Suppressor macrophage treated with lipopolysaccharide for 1 hour (primary cell): ENCODE measurements at regions not wholly inside any gene's neighbourhood (a gene's known extent, or its start where the extent isn't known, plus 50 kb on each side); places are given as distances from the start of the nearest gene placed in this dataset.
A peak's percentile ranks its signal among the peaks of the same experiment; 100 is the strongest.

Experiments
- DNase-seq, 3 donors: peaks; one replicate each; pipeline ENCODE4 v3.0.0-alpha.2; 2020 to 2022

GRCh38 chr17:77493238-77493820, 352.6 kb downstream of the SEC14L1 start:
- peak; percentile 61 to 76 (median 70) for DNase-seq

GRCh38 chr17:77493901-77494663, 353.3 kb downstream of the SEC14L1 start:
- no peak for DNase-seq

GRCh38 chr17:77494664-77495435, 354.1 kb downstream of the SEC14L1 start:
- DNase-seq: peak; percentile 78 to 86 (median 81)

GRCh38 chr17:77495575-77495974, 354.8 kb downstream of the SEC14L1 start:
- DNase-seq: no peak

- DNase-seq: no peak
These were observed 355.6 kb downstream of the SEC14L1 start for GRCh38 chr17:77496401-77496801.

GRCh38 chr17:77496831-77497577, 356.2 kb downstream of the SEC14L1 start:
- DNase-seq: no peak

GRCh38 chr17:77497578-77497934, 356.8 kb downstream of the SEC14L1 start:
- DNase-seq: no peak

GRCh38 chr17:77498091-77498741, 357.4 kb downstream of the SEC14L1 start:
- no peak for DNase-seq

- no peak for DNase-seq
These were observed 358.3 kb downstream of the SEC14L1 start for GRCh38 chr17:77498791-77499698.

GRCh38 chr17:77499699-77500435, 359.1 kb downstream of the SEC14L1 start:
- no peak for DNase-seq

- DNase-seq: peak; percentile 49 to 68 (median 53)
These were observed 360.4 kb downstream of the SEC14L1 start for GRCh38 chr17:77501101-77501566.

GRCh38 chr17:77501751-77502625, 361.2 kb downstream of the SEC14L1 start:
- DNase-seq: no peak

- no peak for DNase-seq
These were observed 362.0 kb downstream of the SEC14L1 start for GRCh38 chr17:77502626-77503292.

GRCh38 chr17:77503293-77503655, 362.5 kb downstream of the SEC14L1 start:
- no peak for DNase-seq

GRCh38 chr17:77503916-77504651, 363.3 kb downstream of the SEC14L1 start:
- no peak for DNase-seq

- no peak for DNase-seq
These were observed 363.9 kb downstream of the SEC14L1 start for GRCh38 chr17:77504652-77505155.

- DNase-seq: no peak
These were observed 364.4 kb downstream of the SEC14L1 start for GRCh38 chr17:77505181-77505639.
